ENCODE measurements at regions not wholly inside any gene's neighbourhood (a gene's known extent, or its start where the extent isn't known, plus 50 kb on each side); places are given as distances from the start of the nearest gene placed in this dataset.

DNA sequence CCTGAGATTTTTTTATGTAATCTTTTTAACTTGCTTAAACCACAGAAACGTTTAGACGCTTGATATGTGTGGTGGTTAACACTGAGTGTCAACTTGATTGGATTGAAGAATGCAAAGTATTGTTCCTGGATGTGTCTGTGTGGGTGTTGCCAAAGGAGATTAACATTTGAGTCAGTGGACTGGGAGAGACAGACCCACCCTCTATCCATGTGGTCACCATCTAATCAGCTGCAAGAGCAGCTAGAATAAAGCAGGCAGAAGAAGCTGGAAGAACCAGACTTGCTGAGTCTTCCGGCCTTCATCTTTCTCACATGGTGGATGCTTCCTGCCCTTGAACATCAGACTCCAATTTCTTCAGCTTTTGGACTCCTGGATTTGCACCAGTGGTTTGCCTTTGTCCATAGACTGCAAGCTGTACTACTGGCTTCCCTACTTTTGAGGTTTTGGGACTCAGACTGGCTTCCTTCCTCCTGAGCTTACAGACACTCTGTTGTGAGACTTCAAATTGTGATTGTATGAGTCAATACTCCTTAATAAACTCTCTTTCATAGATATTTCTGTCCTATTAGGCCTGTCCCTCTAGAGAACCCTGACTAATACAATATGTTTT, 816.0 kb upstream of the CDH9 start:
- no peak overlapping the region for H3K18ac ChIP-seq (ENCODE audit: insufficient read length, low read depth, low read length)
- H3K14ac ChIP-seq (ENCODE audit: insufficient read depth, low read length): no peak overlapping the region
- no peaks in the 10 kb centered on the region for H3K23me2 ChIP-seq (ENCODE audit: insufficient read length, low read depth, low read length, poor library complexity, severe bottlenecking)
- no peaks in the 10 kb centered on the region for H3K9me3 ChIP-seq (ENCODE audit: control insufficient read depth, low read depth, low read length)
- no peak overlapping the region for H3K27ac Mint-ChIP-seq
- H3K36me3 Mint-ChIP-seq (ENCODE audit: insufficient read depth in 1 of 3, low read depth in 3 of 3): peaks cover 0 to 4% (median 0%) of the 10 kb centered on the region in 3 experiments; a peak in 2 of 7 replicates
- no peak overlapping the region for H3K23ac ChIP-seq (ENCODE audit: insufficient read length, low read depth, low read length)
- H2BK5ac ChIP-seq (ENCODE audit: insufficient read length, low read length): no peak overlapping the region
- H4K20me1 ChIP-seq (ENCODE audit: control insufficient read depth, insufficient read depth, insufficient read length): no peaks in the 10 kb centered on the region
- no peaks in the 10 kb centered on the region for H3K27me3 Mint-ChIP-seq (ENCODE audit: low read depth)
- peaks cover 3% of the 10 kb centered on the region in 2 experiments; a peak in 2 of 5 replicates for H3K9me3 Mint-ChIP-seq
- H2AK5ac ChIP-seq (ENCODE audit: insufficient read length, low read length): no peak overlapping the region
- no peaks in the 10 kb centered on the region for H3K27me3 ChIP-seq (ENCODE audit: insufficient read depth, low read length)
- H3K79me1 ChIP-seq (ENCODE audit: insufficient read depth, low read depth, low read length, poor library complexity, severe bottlenecking): no peaks in the 10 kb centered on the region
- no peak overlapping the region for H2BK15ac ChIP-seq (ENCODE audit: low read depth, low read length)
- no peak overlapping the region for H4K5ac ChIP-seq (ENCODE audit: insufficient read length, low read depth, low read length)
- no peak overlapping the region for H3K56ac ChIP-seq (ENCODE audit: insufficient read length, low read depth, low read length)
- H4K91ac ChIP-seq (ENCODE audit: insufficient read length, low read depth, low read length): no peak overlapping the region
- no CpG with 5 or more reads among the region's 3 CpGs for WGBS (ENCODE audit: extremely low coverage, insufficient read length, low lambda C conversion rate)
- no peak overlapping the region for H4K8ac ChIP-seq (replicated peaks; ENCODE audit: insufficient read length, low read depth, low read length)
- no peak overlapping the region for H2BK20ac ChIP-seq (ENCODE audit: low read depth, low read length, poor library complexity, severe bottlenecking)
- H3K27ac ChIP-seq (ENCODE audit: insufficient read length, low read depth, low read length): no peak overlapping the region
- H3K4me1 ChIP-seq (ENCODE audit: insufficient read depth, low read length): no peaks in the 10 kb centered on the region
- no peak overlapping the region for H3K4me2 ChIP-seq (ENCODE audit: insufficient read depth, insufficient read length, low read length)
- H3T11ph ChIP-seq (ENCODE audit: low read length): no peak overlapping the region
- H3K9ac ChIP-seq (ENCODE audit: extremely low read depth, insufficient read length, low read length): no peak overlapping the region
- no peak overlapping the region for H3K4me3 Mint-ChIP-seq
- no peak overlapping the region for H2AFZ ChIP-seq (ENCODE audit: low read length)
- no peak overlapping the region for H2BK120ac ChIP-seq (ENCODE audit: low read depth, low read length, poor library complexity, severe bottlenecking)
- H3K4ac ChIP-seq (ENCODE audit: low read depth, low read length): no peak overlapping the region
- no peak for DNase-seq
- TF ChIP-seq, protein P1, sequence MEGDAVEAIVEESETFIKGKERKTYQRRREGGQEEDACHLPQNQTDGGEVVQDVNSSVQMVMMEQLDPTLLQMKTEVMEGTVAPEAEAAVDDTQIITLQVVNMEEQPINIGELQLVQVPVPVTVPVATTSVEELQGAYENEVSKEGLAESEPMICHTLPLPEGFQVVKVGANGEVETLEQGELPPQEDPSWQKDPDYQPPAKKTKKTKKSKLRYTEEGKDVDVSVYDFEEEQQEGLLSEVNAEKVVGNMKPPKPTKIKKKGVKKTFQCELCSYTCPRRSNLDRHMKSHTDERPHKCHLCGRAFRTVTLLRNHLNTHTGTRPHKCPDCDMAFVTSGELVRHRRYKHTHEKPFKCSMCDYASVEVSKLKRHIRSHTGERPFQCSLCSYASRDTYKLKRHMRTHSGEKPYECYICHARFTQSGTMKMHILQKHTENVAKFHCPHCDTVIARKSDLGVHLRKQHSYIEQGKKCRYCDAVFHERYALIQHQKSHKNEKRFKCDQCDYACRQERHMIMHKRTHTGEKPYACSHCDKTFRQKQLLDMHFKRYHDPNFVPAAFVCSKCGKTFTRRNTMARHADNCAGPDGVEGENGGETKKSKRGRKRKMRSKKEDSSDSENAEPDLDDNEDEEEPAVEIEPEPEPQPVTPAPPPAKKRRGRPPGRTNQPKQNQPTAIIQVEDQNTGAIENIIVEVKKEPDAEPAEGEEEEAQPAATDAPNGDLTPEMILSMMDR (conservative IDR thresholded peaks at IDR 0.05): no peak
- peaks cover 0 to 4% of the 10 kb centered on the region in 2 experiments; a peak in 2 of 4 replicates for H3K4me1 Mint-ChIP-seq
- no peak overlapping the region for H2BK12ac ChIP-seq (ENCODE audit: insufficient read length, low read depth, low read length)
- H3K79me2 ChIP-seq (ENCODE audit: insufficient read depth, low read length): no peaks in the 10 kb centered on the region

All from H9 (cell line).